Transverse colon (tissue), 4 donors: ENCODE measurements at regions not wholly inside any gene's neighbourhood (a gene's known extent, or its start where the extent isn't known, plus 50 kb on each side); places are given as distances from the start of the nearest gene placed in this dataset.

ENCODE experiments used
- EP300 ChIP-seq: sonication (generic); formaldehyde crosslinking; IDR thresholded peaks from one replicate; pipeline ENCODE4 v1.6.1; 2017; ENCODE audit warnings: antibody characterized with exemption, low read depth
- POLR2AphosphoS5 ChIP-seq, 3 donors: sonication (generic); formaldehyde crosslinking; IDR thresholded peaks; one replicate each; pipeline ENCODE4 v1.6.1; 2016; ENCODE audit warnings: antibody characterized with exemption in 3 of 3
- TF ChIP-seq, protein P1 (sequence below), 5 experiments: fragments of 200-600 bp in 3 of 5; fragments of 450-650 bp in 2 of 5; sonication (generic) in 3 of 5; IDR thresholded peaks; 1 replicate in 2 of 5; 2 replicates in 3 of 5; pipeline ENCODE4 v1.5.1; 2016 to 2017; ENCODE audit warnings: antibody characterized with exemption in 5 of 5, inconsistent platforms in 3 of 5, mild to moderate bottlenecking in 2 of 5, moderate library complexity in 1 of 5

DNA sequence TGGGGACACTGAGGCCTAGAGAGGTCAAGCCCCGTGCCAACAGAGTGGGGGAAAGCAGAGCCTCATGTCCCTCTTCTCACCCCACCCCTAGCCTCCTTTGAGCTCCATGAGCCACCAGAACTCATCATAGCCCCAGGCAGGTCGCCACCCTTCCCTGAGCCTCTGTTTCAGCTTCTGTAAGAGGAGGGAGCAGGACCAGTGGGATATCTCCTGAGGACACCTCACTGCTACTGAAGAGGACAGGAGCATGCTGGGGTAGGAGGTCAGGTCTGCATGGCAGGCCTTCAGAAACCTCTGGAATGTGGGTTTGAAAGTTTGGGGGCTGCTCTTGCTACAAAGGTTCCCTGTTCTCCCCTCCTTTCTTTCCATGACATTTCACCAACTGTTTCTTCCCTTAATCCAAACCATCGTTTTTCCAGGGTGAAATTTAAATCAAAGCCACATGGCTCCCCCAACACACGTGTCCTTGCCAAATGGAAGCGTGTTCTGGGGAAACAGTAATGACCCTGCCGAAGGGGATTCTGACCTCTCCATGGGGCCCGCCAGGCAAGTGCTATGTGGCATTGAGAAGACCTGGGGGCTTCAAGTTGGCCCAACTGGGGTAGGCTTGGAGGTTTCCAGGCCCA, 88.1 kb upstream of the RUNX3 start:
- no peak for TF ChIP-seq POLR2AphosphoS5 (IDR thresholded peaks at IDR 0.05)
- TF ChIP-seq EP300, result no peak
- TF ChIP-seq, protein P1, sequence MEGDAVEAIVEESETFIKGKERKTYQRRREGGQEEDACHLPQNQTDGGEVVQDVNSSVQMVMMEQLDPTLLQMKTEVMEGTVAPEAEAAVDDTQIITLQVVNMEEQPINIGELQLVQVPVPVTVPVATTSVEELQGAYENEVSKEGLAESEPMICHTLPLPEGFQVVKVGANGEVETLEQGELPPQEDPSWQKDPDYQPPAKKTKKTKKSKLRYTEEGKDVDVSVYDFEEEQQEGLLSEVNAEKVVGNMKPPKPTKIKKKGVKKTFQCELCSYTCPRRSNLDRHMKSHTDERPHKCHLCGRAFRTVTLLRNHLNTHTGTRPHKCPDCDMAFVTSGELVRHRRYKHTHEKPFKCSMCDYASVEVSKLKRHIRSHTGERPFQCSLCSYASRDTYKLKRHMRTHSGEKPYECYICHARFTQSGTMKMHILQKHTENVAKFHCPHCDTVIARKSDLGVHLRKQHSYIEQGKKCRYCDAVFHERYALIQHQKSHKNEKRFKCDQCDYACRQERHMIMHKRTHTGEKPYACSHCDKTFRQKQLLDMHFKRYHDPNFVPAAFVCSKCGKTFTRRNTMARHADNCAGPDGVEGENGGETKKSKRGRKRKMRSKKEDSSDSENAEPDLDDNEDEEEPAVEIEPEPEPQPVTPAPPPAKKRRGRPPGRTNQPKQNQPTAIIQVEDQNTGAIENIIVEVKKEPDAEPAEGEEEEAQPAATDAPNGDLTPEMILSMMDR (IDR thresholded peaks at IDR 0.05), result no peak
